RWPE2 (cell line): ENCODE measurements at regions not wholly inside any gene's neighbourhood (a gene's known extent, or its start where the extent isn't known, plus 50 kb on each side); places are given as distances from the start of the nearest gene placed in this dataset.

Experiments used
- ATAC-seq: fragments of 200-7000 bp; cut with Tn5 transposase; 3 replicates; pipeline ENCODE4 v1.9.1; 2021; ENCODE audit warnings: low read depth
- DNase-seq: peaks from one replicate; pipeline ENCODE4 v3.0.0-alpha.2; 2020; ENCODE audit warnings: low spot score
- H3K27ac ChIP-seq: fragments of 450-650 bp; 2 replicates; pipeline ENCODE4 v1.5.1; 2017; ENCODE audit warnings: mild to moderate bottlenecking; ENCODE audit not compliant: poor library complexity, severe bottlenecking
- H3K27me3 ChIP-seq: fragments of 250-450 bp; sonication (Bioruptor Pico); 2 replicates; pipeline ENCODE4 v1.5.1; 2021; ENCODE audit warnings: mild to moderate bottlenecking, moderate library complexity; ENCODE audit not compliant: insufficient read depth, poor library complexity, severe bottlenecking
- H3K36me3 ChIP-seq: fragments of 250-450 bp; sonication (Bioruptor Pico); 2 replicates; pipeline ENCODE4 v1.5.1; 2020; ENCODE audit warnings: low read depth, mild to moderate bottlenecking, moderate library complexity
- H3K4me1 ChIP-seq: fragments of 250-450 bp; sonication (Bioruptor Pico); 2 replicates; pipeline ENCODE4 v1.5.1; 2021; ENCODE audit warnings: mild to moderate bottlenecking, moderate library complexity; ENCODE audit not compliant: insufficient read depth, poor library complexity, severe bottlenecking
- H3K4me3 ChIP-seq: fragments of 250-450 bp; sonication (Bioruptor Pico); 2 replicates; pipeline ENCODE4 v1.5.1; 2021; ENCODE audit warnings: mild to moderate bottlenecking, moderate library complexity; ENCODE audit not compliant: severe bottlenecking
- H3K9me3 ChIP-seq: fragments of 250-450 bp; sonication (Bioruptor Pico); 2 replicates; pipeline ENCODE4 v1.5.1; 2021; ENCODE audit warnings: mild to moderate bottlenecking, moderate library complexity; ENCODE audit not compliant: severe bottlenecking
- CTCF ChIP-seq: fragments of 450-650 bp; IDR thresholded peaks from one replicate; pipeline ENCODE4 v1.5.1; 2017; ENCODE audit warnings: mild to moderate bottlenecking, moderate library complexity; ENCODE audit not compliant: poor library complexity, severe bottlenecking

DNA sequence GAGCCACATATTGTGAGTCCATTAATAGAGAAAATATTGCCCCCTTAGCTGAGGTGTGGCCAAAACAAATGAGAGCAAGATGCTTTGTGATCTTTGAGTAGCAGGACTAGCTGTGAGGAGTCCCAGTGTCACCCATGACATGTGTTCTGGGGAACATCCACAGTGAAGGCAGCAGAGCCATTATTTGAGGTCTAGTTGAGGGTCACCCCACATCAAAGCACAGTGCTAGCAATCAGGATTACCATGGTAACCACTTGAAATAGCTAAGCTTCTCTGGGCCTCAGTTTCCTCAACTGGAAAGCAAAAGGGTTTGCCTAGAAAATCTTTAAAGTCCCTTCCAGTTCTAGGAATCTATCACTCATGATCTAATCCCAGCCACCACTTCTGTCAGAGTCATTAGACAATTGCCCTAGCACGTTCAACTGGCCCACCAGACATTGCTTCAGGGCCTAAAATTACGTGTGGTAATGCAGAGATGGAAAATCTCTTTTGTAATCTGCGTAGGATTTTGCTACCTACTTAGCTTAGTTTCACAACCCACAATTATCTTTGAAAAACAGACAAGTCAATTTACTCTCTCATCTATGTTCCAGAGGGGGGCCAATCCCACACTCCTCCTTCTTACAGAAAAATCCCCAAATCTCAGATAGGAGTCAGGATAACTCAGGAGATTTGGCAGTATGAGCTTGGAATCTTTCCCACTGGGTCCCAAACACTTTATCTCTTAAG lies 251.2 kb upstream of the EGLN3 start:
- no peak for ATAC-seq
- Histone ChIP-seq H3K4me1 (peaks cover 17% of the 10 kb centered on the region), H3K27ac (peak overlapping the region; percentile 69), H3K36me3 (no peaks in the 10 kb centered on the region), H3K4me3 (no peak overlapping the region), H3K9me3 (no peaks in the 10 kb centered on the region), H3K27me3 (no peaks in the 10 kb centered on the region)
- TF ChIP-seq CTCF = no peak
- DNase-seq = no peak

- no peak overlapping the region for H3K27ac ChIP-seq
- no peak for TF ChIP-seq CTCF
- H3K9me3 ChIP-seq = no peaks in the 10 kb centered on the region
- H3K27me3 ChIP-seq = no peaks in the 10 kb centered on the region
- DNase-seq = no peak
- no peaks in the 10 kb centered on the region for H3K36me3 ChIP-seq
- no peak for ATAC-seq
- H3K4me3 ChIP-seq = no peak overlapping the region
- H3K4me1 ChIP-seq = peaks cover 17% of the 10 kb centered on the region
Measured at GRCh38 chr14:34199585-34199984, 248.7 kb upstream of the EGLN3 start.

GRCh38 chr14:34198096-34198495 lies 247.2 kb upstream of the EGLN3 start:
- TF ChIP-seq CTCF = no peak
- no peak for DNase-seq
- ATAC-seq = no peak
- Histone ChIP-seq H3K27ac (no peak overlapping the region), H3K4me3 (no peak overlapping the region), H3K27me3 (no peaks in the 10 kb centered on the region), H3K4me1 (peaks cover 8% of the 10 kb centered on the region), H3K9me3 (no peaks in the 10 kb centered on the region), H3K36me3 (no peaks in the 10 kb centered on the region)

- ATAC-seq (no peak), DNase-seq (no peak)
- Histone ChIP-seq H3K27me3 (no peaks in the 10 kb centered on the region), H3K27ac (no peak overlapping the region), H3K36me3 (no peaks in the 10 kb centered on the region), H3K4me3 (no peak overlapping the region), H3K4me1 (no peaks in the 10 kb centered on the region), H3K9me3 (no peaks in the 10 kb centered on the region)
- TF ChIP-seq CTCF = no peak
Measured at GRCh38 chr14:34195964-34196363, 245.1 kb upstream of the EGLN3 start.

GRCh38 chr14:34190717-34191116 lies 239.8 kb upstream of the EGLN3 start:
- DNase-seq = no peak
- H3K9me3 ChIP-seq = no peaks in the 10 kb centered on the region
- H3K36me3 ChIP-seq = no peaks in the 10 kb centered on the region
- no peaks in the 10 kb centered on the region for H3K27me3 ChIP-seq
- no peaks in the 10 kb centered on the region for H3K4me1 ChIP-seq
- H3K27ac ChIP-seq = no peak overlapping the region
- TF ChIP-seq CTCF = no peak
- no peak overlapping the region for H3K4me3 ChIP-seq
- ATAC-seq = no peak
